NT2/D1 (cell line): ENCODE measurements at regions not wholly inside any gene's neighbourhood (a gene's known extent, or its start where the extent isn't known, plus 50 kb on each side); places are given as distances from the start of the nearest gene placed in this dataset.

Experiments
- SUZ12 ChIP-seq: IDR thresholded peaks from 2 replicates; pipeline ENCODE4 v1.6.1; 2011; ENCODE audit not compliant: insufficient read length, insufficient read depth; ENCODE audit errors: extremely low read depth
- YY1 ChIP-seq: IDR thresholded peaks from 2 replicates; pipeline ENCODE4 v1.6.1; 2011; ENCODE audit not compliant: insufficient read length, insufficient read depth
- ZNF274 ChIP-seq: IDR thresholded peaks from 2 replicates; pipeline ENCODE4 v1.6.1; 2011; ENCODE audit warnings: mild to moderate bottlenecking, low read depth, low read length

DNA sequence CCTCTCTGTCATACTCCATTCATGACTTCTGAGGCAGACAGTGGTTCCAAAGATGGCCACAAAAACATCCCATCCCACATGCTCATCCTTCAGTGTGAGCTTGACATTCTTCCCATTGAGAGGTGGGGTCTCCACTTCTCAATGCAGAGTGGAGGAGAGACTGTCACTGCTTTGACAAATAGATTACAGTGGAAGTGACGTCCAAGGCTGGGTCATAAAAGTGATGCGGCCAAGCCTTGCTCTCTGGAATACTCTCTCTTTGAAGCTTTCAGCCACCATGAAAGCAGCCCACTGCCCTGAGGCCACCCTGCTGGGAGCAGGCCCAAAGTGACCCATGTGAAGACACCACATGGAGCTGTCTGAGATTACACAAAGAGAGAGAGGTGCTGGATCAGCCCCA is 59.0 kb upstream of the DNAH5 start:
- TF ChIP-seq SUZ12 (no peak), YY1 (no peak), ZNF274 (no peak)
